ENCODE measurements at regions not wholly inside any gene's neighbourhood (a gene's known extent, or its start where the extent isn't known, plus 50 kb on each side); places are given as distances from the start of the nearest gene placed in this dataset.
"Not testable (repeated sequence)": the region's sequence is repeated elsewhere in the genome, so short reads cannot be mapped to it uniquely, and the experiment has no call there.

DNA sequence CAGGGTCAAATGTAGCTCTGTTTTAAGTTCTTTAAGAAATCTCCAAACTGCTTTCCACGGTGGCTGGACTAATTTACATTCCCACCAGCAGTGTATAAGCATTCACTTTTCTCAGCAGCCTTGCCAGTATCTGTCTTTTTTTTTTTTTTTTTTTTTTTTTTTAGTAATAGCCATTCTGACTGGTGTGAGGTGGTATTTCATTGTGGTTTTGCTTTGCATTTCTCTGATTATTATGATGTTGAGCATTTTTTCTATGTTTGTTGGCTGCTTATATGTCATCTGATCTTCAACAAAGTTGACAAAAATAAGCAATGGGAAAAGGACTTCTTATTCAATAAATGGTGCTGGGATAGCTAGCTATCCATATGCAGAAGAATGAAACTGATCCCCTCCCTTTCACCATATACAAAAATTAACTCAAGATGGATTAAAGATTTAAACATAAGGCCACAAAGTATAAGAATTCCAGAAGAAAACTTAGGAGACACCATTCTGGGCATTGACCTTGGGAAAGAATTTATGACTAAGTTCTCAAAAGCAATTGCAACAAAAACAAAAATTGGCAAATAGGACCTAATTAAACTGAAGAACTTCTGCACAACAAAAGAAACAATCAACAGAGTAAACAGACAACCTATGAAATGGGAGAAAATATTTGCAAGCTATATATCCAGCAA, 52.6 kb upstream of the FRMD6 start:
- peaks cover 21% of the 10 kb centered on the region for H3K4me1 ChIP-seq (ENCODE audit: control insufficient read depth, insufficient read depth, low read length)
- not testable (repeated sequence) for H3K9me3 ChIP-seq (ENCODE audit: control insufficient read depth, insufficient read depth, low read depth, low read length); H3K9ac ChIP-seq (ENCODE audit: low read length); H3K27ac ChIP-seq (ENCODE audit: low read depth, low read length); H3K36me3 ChIP-seq (ENCODE audit: control insufficient read depth, insufficient read depth, low read length); H3K4me3 ChIP-seq (ENCODE audit: low read depth, low read length); H3K27me3 ChIP-seq (ENCODE audit: control insufficient read depth, insufficient read depth, low read length)

DNA sequence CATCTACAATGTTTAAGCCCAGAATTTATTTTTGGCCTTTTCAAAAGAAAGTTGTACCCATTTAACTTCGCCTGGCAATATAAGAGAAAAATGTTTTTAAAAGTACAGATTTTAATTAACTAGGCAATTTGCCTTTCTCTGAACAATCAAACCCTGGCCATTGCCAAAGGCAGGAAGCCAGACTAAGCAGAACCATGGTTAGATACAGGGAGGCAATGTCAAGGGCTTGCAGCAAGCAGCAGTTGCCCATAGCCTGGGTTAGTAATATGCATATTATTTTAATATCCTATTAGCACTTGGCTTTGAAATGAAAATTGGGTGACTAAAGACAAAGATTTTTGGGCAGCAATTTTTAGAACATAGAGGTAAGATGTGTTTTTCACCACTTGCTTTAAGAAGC, 51.1 kb upstream of the FRMD6 start:
- Histone ChIP-seq H3K4me1 (ENCODE audit: control insufficient read depth, insufficient read depth, low read length) (peaks cover 29% of the 10 kb centered on the region), H3K27me3 (ENCODE audit: control insufficient read depth, insufficient read depth, low read length) (no peaks in the 10 kb centered on the region), H3K9me3 (ENCODE audit: control insufficient read depth, insufficient read depth, low read depth, low read length) (no peaks in the 10 kb centered on the region), H3K4me3 (ENCODE audit: low read depth, low read length) (no peak overlapping the region), H3K36me3 (ENCODE audit: control insufficient read depth, insufficient read depth, low read length) (no peaks in the 10 kb centered on the region), H3K9ac (ENCODE audit: low read length) (no peak overlapping the region), H3K27ac (ENCODE audit: low read depth, low read length) (no peak overlapping the region)

Data from HUES6 (cell line).